GM23248 (cell line): ENCODE measurements at regions not wholly inside any gene's neighbourhood (a gene's known extent, or its start where the extent isn't known, plus 50 kb on each side); places are given as distances from the start of the nearest gene placed in this dataset.

Experiments used
- EZH2 ChIP-seq: fragments of 200-600 bp; sonication (generic); IDR thresholded peaks from 2 replicates; pipeline ENCODE4 v1.6.1; 2018; ENCODE audit warnings: antibody characterized with exemption, mild to moderate bottlenecking; ENCODE audit not compliant: insufficient read depth, poor library complexity, severe bottlenecking
- EZH2phosphoT487 ChIP-seq: fragments of 200-600 bp; sonication (generic); IDR thresholded peaks from 2 replicates; pipeline ENCODE4 v1.6.1; 2018; ENCODE audit warnings: antibody characterized with exemption, moderate library complexity, mild to moderate bottlenecking, low read depth; ENCODE audit not compliant: insufficient read depth

GRCh38 chr17:53475002-53475401 is 347.7 kb upstream of the KIF2B start:
- TF ChIP-seq EZH2phosphoT487 (no peak), EZH2 (no peak)
